HG02642 (cell line): ENCODE measurements at regions not wholly inside any gene's neighbourhood (a gene's known extent, or its start where the extent isn't known, plus 50 kb on each side); places are given as distances from the start of the nearest gene placed in this dataset.

Experiments
- ATAC-seq: cut with Tn5 transposase; IDR thresholded peaks from one replicate; pipeline ENCODE4 v1.9.1; 2021; ENCODE audit warnings: mild to moderate bottlenecking; ENCODE audit not compliant: unreplicated experiment, poor library complexity

GRCh38 chr3:144351773-144352365, 380.2 kb downstream of the DIPK2A start:
- ATAC-seq, result no peak

- ATAC-seq, result no peak
Observed at GRCh38 chr3:144358191-144358590, 386.6 kb downstream of the DIPK2A start.

DNA sequence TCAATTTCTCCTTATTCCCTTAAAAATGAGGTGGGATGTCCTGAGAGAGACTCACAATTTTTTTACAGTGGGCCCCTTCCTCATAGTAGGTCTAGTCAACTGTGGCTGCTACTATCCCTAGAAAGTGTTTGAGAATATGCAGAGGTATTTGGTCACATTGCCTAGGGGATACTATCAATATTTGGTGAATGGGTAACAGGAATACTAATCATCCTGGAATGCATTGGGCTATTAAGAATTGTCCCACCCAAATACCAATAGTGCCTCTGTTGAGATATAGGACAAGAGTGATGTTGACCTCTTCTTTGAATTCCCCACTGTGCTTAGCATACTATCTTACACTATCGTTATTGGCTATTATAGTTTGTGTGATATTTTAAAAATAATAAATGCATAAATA, 389.4 kb downstream of the DIPK2A start:
- ATAC-seq, result no peak

DNA sequence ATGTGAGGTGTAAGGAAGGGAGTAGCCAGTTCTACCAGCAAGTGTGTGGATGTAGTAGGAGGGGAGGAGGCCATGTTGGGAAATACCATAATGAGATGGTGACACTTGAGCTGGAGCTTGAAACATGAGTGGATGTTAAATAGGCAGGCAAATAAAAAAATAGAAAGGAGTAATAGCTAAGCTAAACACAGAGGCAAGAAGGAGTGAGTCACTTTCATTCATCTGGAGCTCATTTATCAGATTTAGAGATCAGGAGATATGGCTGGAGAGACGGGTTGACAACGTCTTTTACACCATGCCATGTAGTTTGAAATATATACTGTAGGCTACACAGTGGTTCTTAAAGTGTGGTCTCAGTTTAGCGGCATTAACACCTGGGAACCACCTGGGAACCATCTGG, 390.5 kb downstream of the DIPK2A start:
- no peak for ATAC-seq

GRCh38 chr3:144363856-144364255, 392.2 kb downstream of the DIPK2A start:
- no peak for ATAC-seq

- ATAC-seq, result no peak
Observed at GRCh38 chr3:144364737-144365136, 393.1 kb downstream of the DIPK2A start.

DNA sequence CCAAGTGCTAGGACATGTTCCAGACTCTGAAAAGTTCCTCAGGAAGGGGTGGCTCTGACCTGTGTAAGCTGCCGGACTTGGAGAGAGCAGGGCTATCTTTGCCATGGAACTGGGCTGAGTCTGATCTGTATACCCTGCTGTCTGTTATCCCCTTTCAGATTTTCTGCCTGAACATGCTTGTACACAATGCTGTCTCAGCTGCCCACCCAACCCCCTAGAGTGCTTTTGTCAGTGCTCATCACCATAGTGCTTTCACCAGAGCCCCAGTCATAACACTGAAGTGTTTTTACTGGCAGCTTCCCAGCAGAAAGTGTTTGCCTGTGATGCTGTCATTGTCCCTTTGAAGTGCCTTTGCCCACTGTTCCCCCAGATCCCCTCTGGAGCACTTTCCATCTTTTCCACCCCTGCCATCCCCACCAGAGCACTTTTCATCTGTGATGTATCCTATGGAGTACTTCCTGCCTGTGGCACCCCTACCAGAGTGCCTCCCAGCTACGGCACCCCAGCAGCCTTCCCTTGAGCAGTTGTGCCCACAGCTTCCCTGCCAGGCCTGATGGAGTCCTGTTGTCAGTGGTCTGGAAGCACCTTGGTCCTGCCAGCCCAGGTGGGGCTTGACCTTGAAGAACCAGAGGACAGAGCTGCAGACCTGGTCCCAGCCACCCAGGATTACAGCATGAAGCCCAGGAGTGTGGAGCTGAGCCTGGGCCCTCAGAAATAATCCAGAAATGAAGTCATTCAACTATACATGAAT, 397.7 kb downstream of the DIPK2A start:
- no peak for ATAC-seq

DNA sequence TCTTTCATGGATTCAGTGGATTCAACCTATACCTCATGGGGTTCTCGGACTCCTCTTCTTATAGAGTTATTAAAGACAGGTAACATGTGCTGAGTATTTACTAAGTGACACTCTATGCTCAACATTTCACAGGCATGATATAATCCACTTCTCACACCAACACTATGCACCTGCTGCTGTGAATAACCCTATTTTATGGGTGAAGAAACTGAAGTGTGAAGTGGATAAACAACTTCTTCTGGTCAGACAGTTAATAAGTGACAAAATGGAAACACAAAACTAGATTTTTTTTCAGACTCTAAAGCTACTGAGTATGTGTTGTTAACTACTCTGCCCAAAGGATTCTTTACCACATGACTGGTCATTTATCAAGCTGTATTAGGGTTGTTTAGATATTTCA, 403.5 kb downstream of the DIPK2A start:
- no peak for ATAC-seq

DNA sequence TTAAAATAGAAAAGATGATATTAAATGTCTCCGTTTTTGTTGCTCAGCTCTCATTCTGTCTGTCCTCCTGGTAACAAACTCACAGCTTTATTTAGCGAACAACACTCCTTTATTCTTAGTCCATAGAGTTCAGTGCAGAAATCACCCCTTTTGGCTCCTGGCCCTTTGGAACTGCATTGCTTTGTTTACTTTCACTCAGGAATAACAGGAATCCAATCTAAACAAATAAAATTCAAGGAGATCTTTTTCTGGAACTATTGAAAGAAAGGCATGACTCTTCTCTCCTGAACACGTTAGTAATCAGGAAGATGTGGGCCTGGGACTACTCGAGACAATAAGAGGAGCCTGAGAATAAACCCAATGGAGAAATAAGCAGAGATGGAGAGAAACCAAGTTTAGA, 409.2 kb downstream of the DIPK2A start:
- no peak for ATAC-seq

GRCh38 chr3:144381607-144382006, 410.0 kb downstream of the DIPK2A start:
- no peak for ATAC-seq

DNA sequence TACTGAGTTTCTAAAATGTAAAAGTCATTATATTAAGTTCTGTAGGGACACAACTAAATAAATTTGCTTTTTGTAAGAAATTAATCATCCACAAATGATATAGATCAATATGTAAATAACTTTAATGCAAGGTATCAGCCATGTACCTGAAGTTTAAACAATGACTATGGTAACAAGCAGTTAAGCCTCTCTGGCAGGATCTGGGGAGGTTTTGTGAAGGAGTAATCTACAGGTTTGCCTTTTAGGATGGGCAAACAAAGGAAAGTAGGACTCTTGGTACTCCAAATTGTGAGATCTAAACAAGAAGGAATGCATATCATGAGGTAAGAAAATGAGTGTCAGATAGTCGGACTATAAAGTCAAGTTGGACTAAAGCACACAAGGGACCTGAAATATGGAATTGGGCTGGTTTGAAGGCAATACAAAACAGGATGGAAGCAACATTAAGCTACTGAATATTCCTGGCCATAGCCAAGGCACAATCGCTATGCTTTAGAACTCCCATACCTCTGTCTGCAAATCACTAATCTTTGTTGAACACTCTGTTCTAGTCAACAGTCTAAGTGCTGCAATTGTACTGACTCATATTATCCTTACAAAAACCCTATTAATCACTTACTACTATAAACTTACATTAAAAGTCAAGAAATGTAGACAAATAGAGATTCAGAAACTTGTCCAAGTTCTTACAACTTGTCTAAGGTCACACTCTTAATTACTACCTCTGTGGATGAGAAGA, 412.8 kb downstream of the DIPK2A start:
- ATAC-seq, result no peak

GRCh38 chr3:144390786-144391185, 419.2 kb downstream of the DIPK2A start:
- no peak for ATAC-seq

DNA sequence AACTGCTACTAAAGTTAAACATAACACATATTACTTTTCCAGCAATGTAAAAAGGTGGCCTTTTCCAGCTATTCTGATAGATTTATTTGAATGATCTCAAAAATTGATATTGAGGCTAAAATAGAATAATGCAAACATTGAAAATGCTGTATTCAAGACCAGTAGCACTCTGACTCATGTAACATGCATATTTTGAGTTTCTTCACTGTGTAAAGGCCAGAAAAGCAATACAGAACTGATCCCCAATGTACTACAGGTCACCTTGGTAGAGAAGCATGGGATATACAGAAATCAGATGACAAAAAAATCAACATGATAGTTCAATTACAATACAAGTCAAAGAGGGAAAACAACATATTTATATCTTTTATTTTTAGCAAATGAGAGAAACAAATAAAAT, 419.6 kb downstream of the DIPK2A start:
- ATAC-seq, result no peak

DNA sequence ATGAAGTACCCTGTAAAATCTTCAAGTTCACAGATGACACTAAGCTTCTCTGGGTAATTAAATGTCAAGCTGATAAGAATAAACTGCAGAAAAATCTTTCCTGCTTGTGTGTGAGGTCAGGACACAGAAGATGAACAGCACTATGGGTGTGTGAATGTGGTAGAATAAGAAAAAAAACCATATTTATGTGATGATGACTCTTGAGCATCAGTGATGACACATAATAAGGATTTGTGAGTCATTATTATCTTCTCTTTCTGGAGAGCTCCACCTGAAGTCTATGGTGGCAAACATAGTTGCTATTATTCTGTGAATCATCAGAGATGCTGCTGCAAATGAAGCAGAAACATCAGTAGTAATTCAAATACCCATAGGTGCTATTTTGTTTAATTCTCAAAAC, 422.4 kb downstream of the DIPK2A start:
- ATAC-seq, result no peak

DNA sequence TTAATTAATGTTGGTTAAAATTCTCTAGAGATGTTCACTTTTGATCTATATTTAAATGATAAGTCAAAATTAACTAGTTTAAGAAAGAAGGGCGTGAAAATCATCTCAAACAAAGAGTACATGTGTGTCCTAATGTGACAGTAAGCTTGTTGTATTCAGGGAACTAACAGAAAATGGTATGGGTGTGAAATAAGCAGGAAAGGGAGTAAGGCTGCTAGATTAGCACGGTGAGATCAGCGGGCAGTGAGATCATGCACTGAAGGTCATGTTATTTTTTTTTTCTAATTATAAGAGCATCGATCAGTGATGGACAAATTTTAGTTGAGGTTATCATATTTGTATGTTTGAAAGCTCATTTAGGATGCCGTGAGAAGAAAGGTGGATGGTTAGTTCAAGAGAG, 430.8 kb downstream of the DIPK2A start:
- no peak for ATAC-seq

GRCh38 chr3:144403040-144403457, 431.4 kb downstream of the DIPK2A start:
- ATAC-seq, result no peak

DNA sequence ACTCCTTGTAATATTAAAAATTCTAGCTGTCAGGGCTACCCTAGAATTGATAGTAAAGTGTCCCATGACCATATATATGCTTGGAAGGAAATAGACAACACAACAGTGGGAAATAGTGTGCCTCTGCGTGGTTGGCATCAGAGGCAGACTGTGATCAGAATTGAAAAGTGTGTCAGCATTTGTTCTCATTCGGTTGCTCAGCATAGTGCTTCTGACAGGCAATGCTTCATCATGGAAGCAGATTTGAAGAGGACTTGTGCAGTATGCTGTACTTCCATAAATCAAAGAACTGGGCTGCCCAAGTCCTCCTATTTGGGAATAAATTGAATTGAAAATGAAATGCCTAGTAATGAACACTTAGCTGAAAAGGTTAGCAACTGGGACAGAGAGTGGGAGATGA, 435.7 kb downstream of the DIPK2A start:
- no peak for ATAC-seq

DNA sequence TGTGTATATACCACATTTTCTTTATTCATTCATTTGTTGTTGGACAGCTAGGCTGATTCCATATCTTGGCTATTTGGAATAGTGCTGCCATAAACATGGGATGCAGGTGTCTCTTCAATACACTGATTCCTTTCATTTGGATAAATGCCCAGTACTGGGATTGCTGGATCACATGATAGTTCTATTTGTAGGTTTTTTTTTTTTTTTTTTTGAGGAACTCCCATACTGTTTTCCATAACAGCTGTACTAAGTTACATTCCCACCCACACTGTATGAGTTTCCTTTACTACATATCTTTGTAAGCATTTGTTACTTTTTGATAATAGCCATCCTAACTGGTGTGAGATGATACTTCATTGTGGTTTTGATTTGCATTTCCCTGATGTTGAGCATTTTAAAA, 437.7 kb downstream of the DIPK2A start:
- no peak for ATAC-seq

GRCh38 chr3:144413068-144413467, 441.4 kb downstream of the DIPK2A start:
- ATAC-seq, result no peak

DNA sequence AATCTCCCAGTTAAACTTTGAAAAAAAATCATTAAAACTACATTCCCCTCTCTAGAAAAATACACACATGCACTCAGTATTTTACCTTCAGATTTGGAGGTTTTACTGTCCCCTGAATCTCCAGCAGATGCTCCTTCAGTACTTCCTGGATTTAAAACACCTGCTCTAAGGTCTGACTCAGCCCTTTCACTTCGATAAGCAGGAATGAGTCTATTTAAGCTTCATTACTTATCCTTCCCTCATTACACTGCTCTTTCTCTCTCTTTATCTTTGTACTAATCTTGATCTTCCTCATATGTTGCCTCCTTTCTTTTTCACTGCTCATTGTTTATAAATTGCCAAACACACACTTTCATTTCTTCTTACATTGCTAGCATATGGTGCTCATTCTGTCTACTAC, 443.9 kb downstream of the DIPK2A start:
- ATAC-seq, result no peak

DNA sequence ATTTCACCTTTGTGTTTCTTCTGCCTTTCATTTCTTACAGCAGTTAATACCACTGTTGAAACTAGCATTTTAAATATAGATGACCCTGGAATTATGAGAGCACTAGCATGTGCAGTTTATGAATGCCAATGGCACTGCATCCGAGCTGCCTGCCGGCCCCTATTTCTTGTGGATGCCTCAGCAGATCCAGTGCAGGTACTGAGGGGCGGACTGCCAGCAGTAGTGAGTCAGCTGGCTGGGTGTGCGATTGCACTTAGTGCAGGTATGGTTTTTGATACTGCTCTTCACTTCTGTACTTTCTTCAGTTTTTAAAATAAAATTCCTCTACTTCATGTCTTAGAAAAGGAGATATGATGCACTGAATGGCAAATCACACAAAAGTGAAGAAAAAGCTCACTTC, 453.0 kb downstream of the DIPK2A start:
- ATAC-seq, result no peak

DNA sequence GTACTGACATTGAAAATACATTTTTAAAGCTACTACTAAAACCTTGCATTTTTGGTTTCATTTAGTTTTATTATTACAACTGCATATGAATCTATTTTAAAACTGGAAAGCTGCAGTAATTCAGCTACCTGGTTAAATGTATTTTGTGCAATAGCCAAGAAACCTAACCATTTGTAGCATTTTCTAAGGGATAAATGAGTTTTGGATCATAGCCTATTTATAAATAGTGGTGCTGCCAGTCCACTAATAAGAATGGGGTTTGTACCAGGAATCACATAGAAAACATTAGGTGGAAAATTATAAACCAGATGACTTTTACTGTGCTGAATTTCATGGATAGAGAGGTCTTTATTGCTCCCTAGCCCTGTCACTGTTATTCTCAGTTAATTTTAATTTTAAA, 454.7 kb downstream of the DIPK2A start:
- no peak for ATAC-seq
